B cell (primary cell): ENCODE measurements at regions not wholly inside any gene's neighbourhood (a gene's known extent, or its start where the extent isn't known, plus 50 kb on each side); places are given as distances from the start of the nearest gene placed in this dataset.

Experiments used
- ATAC-seq: fragments of 200-7000 bp; cut with Tn5 transposase; one replicate; pipeline ENCODE4 v1.10.0; 2021; ENCODE audit warnings: low read depth, mild to moderate bottlenecking, moderate number of reproducible peaks, moderate library complexity
- CTCF ChIA-PET: fragments of 350-600 bp; sonication (Branson Sonifier 250); formaldehyde crosslinking; loops from one replicate; lab custom pipeline; 2021; ENCODE audit warnings: antibody characterized with exemption, inconsistent platforms; lab: Charles Lee
- POLR2A ChIA-PET: fragments of 350-600 bp; sonication (Branson Sonifier 250); formaldehyde crosslinking; loops from one replicate; lab custom pipeline; 2021; ENCODE audit warnings: antibody characterized with exemption; lab: Charles Lee
- DNase-seq: peaks from one replicate; pipeline ENCODE4 v3.0.0; 2013
- H2AFZ ChIP-seq: 2 replicates; pipeline ENCODE4 v1.6.1; 2012; ENCODE audit warnings: mild to moderate bottlenecking, low read depth, low read length; ENCODE audit not compliant: insufficient read depth, poor library complexity, severe bottlenecking
- H3K27ac ChIP-seq, 2 donors: 1 replicate in 1 of 2; 2 replicates in 1 of 2; pipeline ENCODE4 v1.5.1; 2012 to 2013; ENCODE audit warnings: low read length in 2 of 2, mild to moderate bottlenecking in 2 of 2, moderate library complexity in 1 of 2
- H3K27me3 ChIP-seq, 4 experiments: fragments of 200-600 bp in 1 of 4; sonication (generic) in 1 of 4; replicated peaks in 1 of 4; 1 replicate in 2 of 4; 2 replicates in 2 of 4; pipeline versions ENCODE4 v1.6.1 to v1.7.0; 2013 to 2016; ENCODE audit warnings: low read length in 3 of 4, mild to moderate bottlenecking in 2 of 4, mixed read lengths in 1 of 4, moderate library complexity in 1 of 4; ENCODE audit not compliant: insufficient read depth in 4 of 4, control insufficient read depth in 3 of 4; ENCODE audit errors: control extremely low read depth in 1 of 4
- H3K36me3 ChIP-seq, 2 experiments: replicated peaks in 1 of 2; 1 replicate in 1 of 2; 2 replicates in 1 of 2; pipeline versions ENCODE4 v1.6.1 to v1.7.1; 2013; ENCODE audit warnings: low read length in 1 of 2; ENCODE audit not compliant: insufficient read depth in 2 of 2, control insufficient read depth in 1 of 2; ENCODE audit errors: control extremely low read depth in 1 of 2, extremely low read depth in 1 of 2
- H3K4me1 ChIP-seq, 2 donors: fragments of 200-600 bp in 1 of 2; sonication (generic) in 1 of 2; 1 replicate in 1 of 2; 2 replicates in 1 of 2; pipeline versions ENCODE4 v1.5.1 to v1.6.1; 2013 to 2017; ENCODE audit warnings: low read length in 2 of 2; ENCODE audit not compliant: control insufficient read depth in 2 of 2, insufficient read depth in 2 of 2
- H3K4me2 ChIP-seq: replicated peaks from 2 replicates; pipeline ENCODE3; 2012; ENCODE audit warnings: mild to moderate bottlenecking, low read depth, low read length; ENCODE audit not compliant: poor library complexity, severe bottlenecking
- H3K4me3 ChIP-seq, 5 experiments: fragments of 200-600 bp in 1 of 5; sonication (generic) in 1 of 5; 1 replicate in 3 of 5; 2 replicates in 2 of 5; pipeline versions ENCODE4 v1.5.1 to v1.7.0; 2011 to 2016; ENCODE audit warnings: low read length in 4 of 5, mild to moderate bottlenecking in 4 of 5, low read depth in 2 of 5, control low read depth in 1 of 5, moderate library complexity in 1 of 5; ENCODE audit not compliant: insufficient read depth in 1 of 5; ENCODE audit errors: control extremely low read depth in 1 of 5, extremely low read depth in 1 of 5
- H3K79me2 ChIP-seq: fragments of 200-600 bp; sonication (generic); one replicate; pipeline ENCODE4 v1.6.0; 2016; ENCODE audit warnings: low read length; ENCODE audit not compliant: control insufficient read depth, insufficient read depth
- H3K9ac ChIP-seq: fragments of 200-600 bp; sonication (generic); 2 replicates; pipeline ENCODE4 v1.6.1; 2017; ENCODE audit warnings: mild to moderate bottlenecking, low read length, moderate library complexity
- H3K9me3 ChIP-seq, 3 donors: one replicate each; pipeline versions ENCODE4 v1.6.1 to v1.7.1; 2013; ENCODE audit warnings: low read length in 2 of 3; ENCODE audit not compliant: control insufficient read depth in 2 of 3, insufficient read depth in 1 of 3; ENCODE audit errors: control extremely low read depth in 1 of 3
- H4K20me1 ChIP-seq: 2 replicates; pipeline ENCODE4 v1.6.0; 2012; ENCODE audit warnings: mild to moderate bottlenecking, low read length; ENCODE audit not compliant: insufficient read depth, control insufficient read depth, poor library complexity, severe bottlenecking
- H3K27ac Mint-ChIP-seq: one replicate; pipeline ENCODE4 v1.8.0; 2021; ENCODE audit warnings: mixed read lengths
- H3K27me3 Mint-ChIP-seq: one replicate; pipeline ENCODE4 v1.8.0; 2021; ENCODE audit warnings: mixed read lengths
- H3K4me1 Mint-ChIP-seq: one replicate; pipeline ENCODE4 v1.8.0; 2021; ENCODE audit warnings: mixed read lengths
- H3K4me3 Mint-ChIP-seq: one replicate; pipeline ENCODE4 v1.8.0; 2021; ENCODE audit warnings: mixed read lengths
- H3K9me3 Mint-ChIP-seq: one replicate; pipeline ENCODE4 v1.8.0; 2022; ENCODE audit warnings: mixed read lengths; ENCODE audit not compliant: insufficient read depth
- EZH2 ChIP-seq: IDR thresholded peaks from 2 replicates; pipeline ENCODE4 v1.6.1; 2012; ENCODE audit warnings: borderline replicate concordance, low read depth, mild to moderate bottlenecking, moderate library complexity, low read length; ENCODE audit not compliant: insufficient read depth, poor library complexity, severe bottlenecking
- WGBS: methylation state at CpG from one replicate; pipeline ENCODE4 v1.1.5; 2013; ENCODE audit warnings: missing lambda C conversion rate; ENCODE audit not compliant: insufficient coverage; 5-methylcytosine and 5-hydroxymethylcytosine counted together
- intact Hi-C: fragments of 100-400 bp; cut with micrococcal nuclease; formaldehyde crosslinking; loops from one replicate; pipeline ENCODE4 v1.10.0; 2022
- TF ChIP-seq, protein P1 (sequence below): fragments of 200-600 bp; IDR thresholded peaks from one replicate; pipeline ENCODE4 v1.8.0; 2022; ENCODE audit warnings: antibody characterized with exemption, mild to moderate bottlenecking

DNA sequence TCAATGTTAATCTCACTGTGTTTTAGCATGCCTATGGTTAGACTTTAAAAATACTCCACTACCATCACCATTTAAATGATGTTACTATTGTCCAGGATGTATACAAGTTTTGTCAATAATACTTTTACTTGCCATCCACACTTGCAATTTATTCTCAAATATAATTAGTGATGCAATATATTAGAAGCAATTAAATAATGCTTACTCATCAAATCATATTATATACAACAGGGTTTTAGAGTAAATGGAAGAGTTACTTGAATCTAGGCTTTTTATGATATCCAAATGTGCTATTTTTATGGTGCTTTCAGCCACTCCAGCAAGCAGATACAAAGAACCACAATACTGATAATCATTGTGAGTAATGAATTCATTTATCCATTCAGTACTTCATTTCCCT lies 461.1 kb downstream of the TMEM182 start:
- Histone ChIP-seq H3K27ac (no peak overlapping the region), H2AFZ (no peak overlapping the region), H3K9ac (no peak overlapping the region), H3K4me2 (no peak overlapping the region), H3K27me3 (no peaks in the 10 kb centered on the region), H3K9me3 (no peaks in the 10 kb centered on the region), H3K4me3 (no peak overlapping the region), H3K36me3 (no peaks in the 10 kb centered on the region), H4K20me1 (no peaks in the 10 kb centered on the region), H3K4me1 (no peaks in the 10 kb centered on the region), H3K79me2 (no peaks in the 10 kb centered on the region)
- H3K9me3 Mint-ChIP-seq, result peaks cover 4% of the 10 kb centered on the region
- no peaks in the 10 kb centered on the region for H3K27me3 Mint-ChIP-seq
- ChIA-PET CTCF (no interaction called here), POLR2A (no interaction called here)
- no peak overlapping the region for H3K27ac Mint-ChIP-seq
- TF ChIP-seq, protein P1, sequence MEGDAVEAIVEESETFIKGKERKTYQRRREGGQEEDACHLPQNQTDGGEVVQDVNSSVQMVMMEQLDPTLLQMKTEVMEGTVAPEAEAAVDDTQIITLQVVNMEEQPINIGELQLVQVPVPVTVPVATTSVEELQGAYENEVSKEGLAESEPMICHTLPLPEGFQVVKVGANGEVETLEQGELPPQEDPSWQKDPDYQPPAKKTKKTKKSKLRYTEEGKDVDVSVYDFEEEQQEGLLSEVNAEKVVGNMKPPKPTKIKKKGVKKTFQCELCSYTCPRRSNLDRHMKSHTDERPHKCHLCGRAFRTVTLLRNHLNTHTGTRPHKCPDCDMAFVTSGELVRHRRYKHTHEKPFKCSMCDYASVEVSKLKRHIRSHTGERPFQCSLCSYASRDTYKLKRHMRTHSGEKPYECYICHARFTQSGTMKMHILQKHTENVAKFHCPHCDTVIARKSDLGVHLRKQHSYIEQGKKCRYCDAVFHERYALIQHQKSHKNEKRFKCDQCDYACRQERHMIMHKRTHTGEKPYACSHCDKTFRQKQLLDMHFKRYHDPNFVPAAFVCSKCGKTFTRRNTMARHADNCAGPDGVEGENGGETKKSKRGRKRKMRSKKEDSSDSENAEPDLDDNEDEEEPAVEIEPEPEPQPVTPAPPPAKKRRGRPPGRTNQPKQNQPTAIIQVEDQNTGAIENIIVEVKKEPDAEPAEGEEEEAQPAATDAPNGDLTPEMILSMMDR, result no peak
- TF ChIP-seq EZH2, result no peak
- intact Hi-C loops, result no loop called here
- no peak for ATAC-seq
- H3K4me3 Mint-ChIP-seq, result no peak overlapping the region
- DNase-seq, result no peak
- H3K4me1 Mint-ChIP-seq, result no peaks in the 10 kb centered on the region

DNA sequence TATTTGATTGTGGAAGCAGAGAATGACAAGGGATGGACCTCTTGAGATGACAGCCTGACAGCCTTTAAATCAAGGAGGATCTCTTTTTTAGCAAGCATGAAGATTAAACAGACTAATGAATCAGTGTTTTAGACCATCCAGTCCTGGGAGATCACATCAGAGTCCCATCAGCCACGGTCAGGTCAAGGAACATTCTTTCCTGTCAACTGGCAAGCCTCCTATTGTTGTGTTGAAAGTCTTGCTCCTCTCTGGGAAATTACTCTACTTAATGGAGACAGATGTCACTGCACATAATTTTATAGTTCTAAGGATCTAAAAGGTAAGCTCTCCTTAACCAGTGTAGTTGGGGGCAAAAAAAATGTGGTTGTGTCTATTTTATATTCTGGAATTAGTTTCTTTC lies 469.0 kb downstream of the TMEM182 start:
- Mint-ChIP-seq H3K4me1 (no peaks in the 10 kb centered on the region), H3K27me3 (no peaks in the 10 kb centered on the region), H3K27ac (no peak overlapping the region), H3K9me3 (no peaks in the 10 kb centered on the region), H3K4me3 (no peak overlapping the region)
- no peaks in the 10 kb centered on the region for H3K4me1 ChIP-seq
- H3K4me3 ChIP-seq, result no peak overlapping the region
- no peaks in the 10 kb centered on the region for H3K9me3 ChIP-seq
- DNase-seq (no peak), ATAC-seq (no peak)
- TF ChIP-seq EZH2, result no peak
- no peak overlapping the region for H3K4me2 ChIP-seq
- no peak overlapping the region for H3K9ac ChIP-seq
- H2AFZ ChIP-seq, result no peak overlapping the region
- WGBS, result no CpG with 5 or more reads among the region's 1 CpG
- ChIA-PET POLR2A (no interaction called here), CTCF (no interaction called here)
- no peaks in the 10 kb centered on the region for H4K20me1 ChIP-seq
- H3K27me3 ChIP-seq, result no peaks in the 10 kb centered on the region
- no peaks in the 10 kb centered on the region for H3K36me3 ChIP-seq
- intact Hi-C loops, result no loop called here
- no peak overlapping the region for H3K27ac ChIP-seq
- no peaks in the 10 kb centered on the region for H3K79me2 ChIP-seq
